IMR-90 (cell line): ENCODE measurements at regions not wholly inside any gene's neighbourhood (a gene's known extent, or its start where the extent isn't known, plus 50 kb on each side); places are given as distances from the start of the nearest gene placed in this dataset.

Experiments
- ATAC-seq: fragments of 200-7000 bp; cut with Tn5 transposase; 2 replicates; pipeline ENCODE4 v1.9.1; 2020; ENCODE audit warnings: low read depth, mild to moderate bottlenecking, moderate library complexity
- BruUV-seq: library from RNA; stranded (reverse); fragments of 400-500 nt; replicated peaks from 2 replicates; lab custom pipeline; 2021; lab: Mats Ljungman, UMichigan
- CTCF ChIA-PET: fragments of 300-600 bp; formaldehyde crosslinking; extraction: SDS; loops from one replicate; lab custom pipeline; 2021; ENCODE audit warnings: antibody characterized with exemption; lab: Yijun Ruan, JAX
- POLR2A ChIA-PET: fragments of 300-600 bp; sonication (Branson Sonifier 250); formaldehyde crosslinking; loops from one replicate; lab custom pipeline; 2022; ENCODE audit warnings: antibody characterized with exemption; ENCODE audit not compliant: unreplicated experiment; lab: Charles Lee
- DNase-seq: peaks from one replicate; pipeline ENCODE4 v3.0.0; 2013
- H2AFZ ChIP-seq: replicated peaks from 2 replicates; pipeline ENCODE3; 2013; ENCODE audit warnings: low read length, mild to moderate bottlenecking; ENCODE audit not compliant: poor library complexity
- H2AK5ac ChIP-seq: 2 replicates; pipeline ENCODE4 v1.6.1; 2013; ENCODE audit warnings: low read depth, low read length, inconsistent platforms
- H2AK9ac ChIP-seq: replicated peaks from 2 replicates; pipeline ENCODE3; 2013; ENCODE audit warnings: mild to moderate bottlenecking, low read depth, low read length, moderate library complexity; ENCODE audit not compliant: poor library complexity
- H2BK120ac ChIP-seq: 2 replicates; pipeline ENCODE4 v1.6.1; 2013; ENCODE audit warnings: low read depth, low read length, inconsistent platforms
- H2BK15ac ChIP-seq: 3 replicates; pipeline ENCODE4 v1.6.1; 2013; ENCODE audit warnings: low read depth, low read length, inconsistent platforms
- H2BK20ac ChIP-seq: 2 replicates; pipeline ENCODE4 v1.6.1; 2013; ENCODE audit warnings: low read depth, mild to moderate bottlenecking, inconsistent platforms, low read length, moderate library complexity
- H2BK5ac ChIP-seq: 2 replicates; pipeline ENCODE4 v1.6.1; 2013; ENCODE audit warnings: mild to moderate bottlenecking, low read depth, low read length, inconsistent platforms; ENCODE audit not compliant: poor library complexity, severe bottlenecking
- H3K14ac ChIP-seq: replicated peaks from 2 replicates; pipeline ENCODE4 v1.6.1; 2013; ENCODE audit warnings: low read depth, low read length, inconsistent platforms
- H3K18ac ChIP-seq: 2 replicates; pipeline ENCODE4 v1.6.1; 2013; ENCODE audit warnings: low read depth, low read length, control low read depth
- H3K23ac ChIP-seq: 2 replicates; pipeline ENCODE4 v1.6.1; 2013; ENCODE audit warnings: low read depth, low read length, inconsistent platforms
- H3K27ac ChIP-seq: 2 replicates; pipeline ENCODE4 v1.5.1; 2013; ENCODE audit warnings: mild to moderate bottlenecking, control low read depth, low read length; ENCODE audit not compliant: insufficient read depth
- H3K27me3 ChIP-seq: 2 replicates; pipeline ENCODE4 v1.6.1; 2013; ENCODE audit warnings: low read length; ENCODE audit not compliant: control insufficient read depth, insufficient read depth
- H3K36me3 ChIP-seq: 2 replicates; pipeline ENCODE4 v1.6.1; 2013; ENCODE audit warnings: low read length, mixed read lengths; ENCODE audit not compliant: control insufficient read depth, insufficient read depth
- H3K4ac ChIP-seq: 2 replicates; pipeline ENCODE4 v1.6.1; 2013; ENCODE audit warnings: low read depth, low read length, inconsistent platforms
- H3K4me1 ChIP-seq: 2 replicates; pipeline ENCODE4 v1.6.1; 2013; ENCODE audit warnings: low read length, mixed read lengths; ENCODE audit not compliant: control insufficient read depth, insufficient read depth
- H3K4me2 ChIP-seq: 2 replicates; pipeline ENCODE4 v1.6.1; 2013; ENCODE audit warnings: low read depth, mild to moderate bottlenecking, control low read depth, low read length, moderate library complexity
- H3K4me3 ChIP-seq: 2 replicates; pipeline ENCODE4 v1.5.1; 2013; ENCODE audit warnings: low read depth, mild to moderate bottlenecking, control low read depth, low read length, moderate library complexity; ENCODE audit not compliant: insufficient read depth
- H3K56ac ChIP-seq: 2 replicates; pipeline ENCODE4 v1.6.1; 2013; ENCODE audit warnings: low read length, inconsistent platforms; ENCODE audit not compliant: insufficient read depth; ENCODE audit errors: extremely low read depth
- H3K79me1 ChIP-seq, 2 experiments: 2 replicates each; pipeline ENCODE4 v1.6.1; 2013; ENCODE audit warnings: low read length in 2 of 2, inconsistent platforms in 1 of 2, low read depth in 1 of 2
- H3K9ac ChIP-seq: 2 replicates; pipeline ENCODE4 v1.6.1; 2013; ENCODE audit warnings: low read depth, low read length, control low read depth
- H3K9me1 ChIP-seq: 2 replicates; pipeline ENCODE4 v1.6.1; 2013; ENCODE audit warnings: low read length, inconsistent platforms; ENCODE audit not compliant: insufficient read depth
- H3K9me3 ChIP-seq: 2 replicates; pipeline ENCODE4 v1.6.1; 2013; ENCODE audit warnings: low read length; ENCODE audit not compliant: control insufficient read depth, insufficient read depth
- H4K20me1 ChIP-seq: 2 replicates; pipeline ENCODE4 v1.6.1; 2013; ENCODE audit warnings: low read length, inconsistent platforms; ENCODE audit not compliant: insufficient read depth
- H4K5ac ChIP-seq: 2 replicates; pipeline ENCODE4 v1.6.1; 2013; ENCODE audit warnings: mild to moderate bottlenecking, low read depth, low read length, control low read depth
- H4K8ac ChIP-seq, 2 experiments: 2 replicates each; pipeline ENCODE4 v1.6.1; 2013; ENCODE audit warnings: low read depth in 2 of 2, low read length in 2 of 2, control low read depth in 1 of 2, inconsistent platforms in 1 of 2
- H4K91ac ChIP-seq: 2 replicates; pipeline ENCODE4 v1.6.1; 2013; ENCODE audit warnings: low read depth, low read length, inconsistent platforms; ENCODE audit not compliant: insufficient read depth
- BHLHE40 ChIP-seq: fragments of 150-350 bp; IDR thresholded peaks from 2 replicates; pipeline ENCODE4 v1.6.1; 2016; ENCODE audit warnings: mild to moderate bottlenecking, low read depth, low read length
- CEBPB ChIP-seq: IDR thresholded peaks from 2 replicates; pipeline ENCODE4 v1.6.1; 2012; ENCODE audit warnings: low read depth, low read length, improper control_type of control experiment
- MXI1 ChIP-seq: IDR thresholded peaks from 2 replicates; pipeline ENCODE4 v1.6.1; 2012; ENCODE audit warnings: low read depth, mild to moderate bottlenecking, low read length, moderate library complexity, borderline replicate concordance
- RAD21 ChIP-seq: IDR thresholded peaks from 2 replicates; pipeline ENCODE4 v1.6.1; 2012; ENCODE audit warnings: low read length, improper control_type of control experiment
- RFX5 ChIP-seq: IDR thresholded peaks from 2 replicates; pipeline ENCODE4 v1.8.0; 2012; ENCODE audit warnings: low read depth, mild to moderate bottlenecking, low read length, moderate library complexity
- WGBS, 2 experiments: methylation state at CpG; one replicate each; pipeline versions ENCODE4 v1.1.5 to v1.1.7; 2013; ENCODE audit warnings: missing lambda C conversion rate in 2 of 2; ENCODE audit not compliant: insufficient read length in 1 of 2; ENCODE audit errors: extremely low coverage in 2 of 2; 5-methylcytosine and 5-hydroxymethylcytosine counted together
- dilution Hi-C: fragments of 300-500 bp; cut with HindIII; formaldehyde crosslinking; loops from one replicate; pipeline ENCODE4 v1.14.3; 2018; ENCODE audit warnings: low sequenced_read_pairs; ENCODE audit not compliant: unreplicated experiment
- in situ Hi-C: fragments of 300-500 bp; cut with MboI; formaldehyde crosslinking; loops from 3 replicates; pipeline ENCODE4 v1.14.3; 2019; ENCODE audit warnings: low sequenced_read_pairs, inconsistent platforms, mixed read lengths
- intact Hi-C: fragments of 100-400 bp; cut with micrococcal nuclease; formaldehyde crosslinking; loops from 2 replicates; pipeline ENCODE4 v1.10.0; 2022

GRCh38 chr14:48536318-48536717 is 860.9 kb upstream of the MDGA2 start:
- no peak overlapping the region for H4K5ac ChIP-seq
- no peak for DNase-seq
- CTCF ChIA-PET = no interaction called here
- POLR2A ChIA-PET = no interaction called here
- H3K27ac ChIP-seq = no peak overlapping the region
- no peak overlapping the region for H2BK15ac ChIP-seq
- no peak overlapping the region for H2BK5ac ChIP-seq
- H3K4ac ChIP-seq = no peak overlapping the region
- H3K18ac ChIP-seq = no peak overlapping the region
- no peak overlapping the region for H3K23ac ChIP-seq
- no peak overlapping the region for H2BK20ac ChIP-seq
- no peak overlapping the region for H4K91ac ChIP-seq
- no peak overlapping the region for H2AK5ac ChIP-seq
- in situ Hi-C loops = no loop called here
- BruUV-seq = no TSS peak
- no peak overlapping the region for H3K14ac ChIP-seq
- TF ChIP-seq CEBPB = no peak
- no peak for TF ChIP-seq RFX5
- no peak for TF ChIP-seq MXI1
- TF ChIP-seq BHLHE40 = no peak
- TF ChIP-seq RAD21 = no peak
- H2AFZ ChIP-seq = no peak overlapping the region
- H3K79me1 ChIP-seq = no peaks in the 10 kb centered on the region
- no peaks in the 10 kb centered on the region for H3K36me3 ChIP-seq
- no peak overlapping the region for H3K4me2 ChIP-seq
- H3K9ac ChIP-seq = no peak overlapping the region
- no peaks in the 10 kb centered on the region; the same call in 1 of the 2 replicates for H3K9me3 ChIP-seq
- no peaks in the 10 kb centered on the region for H3K4me1 ChIP-seq
- no peaks in the 10 kb centered on the region for H4K20me1 ChIP-seq
- no peaks in the 10 kb centered on the region for H3K27me3 ChIP-seq
- no peak overlapping the region for H3K56ac ChIP-seq
- no peak for ATAC-seq
- no peak overlapping the region for H3K4me3 ChIP-seq
- no peak overlapping the region for H2AK9ac ChIP-seq
- no peak overlapping the region for H4K8ac ChIP-seq
- WGBS, 2 experiments = no CpG with 5 or more reads among the region's 3 CpGs
- H3K9me1 ChIP-seq = no peaks in the 10 kb centered on the region
- intact Hi-C loops = no loop called here
- dilution Hi-C loops = no loop called here
- H2BK120ac ChIP-seq = no peak overlapping the region
